Thyroid gland (tissue), 4 donors: ENCODE measurements at regions not wholly inside any gene's neighbourhood (a gene's known extent, or its start where the extent isn't known, plus 50 kb on each side); places are given as distances from the start of the nearest gene placed in this dataset.

ENCODE experiments used
- CTCF ChIP-seq, 6 experiments: fragments of 200-600 bp in 3 of 6; fragments of 450-650 bp in 3 of 6; sonication (generic) in 3 of 6; IDR thresholded peaks; one replicate each; pipeline ENCODE4 v1.5.1; 2016 to 2019; ENCODE audit warnings: antibody characterized with exemption in 6 of 6, mild to moderate bottlenecking in 2 of 6, inconsistent platforms in 1 of 6, moderate library complexity in 1 of 6
- POLR2A ChIP-seq, 2 donors: fragments of 450-650 bp; IDR thresholded peaks; one replicate each; pipeline ENCODE4 v1.6.1; 2017; ENCODE audit warnings: antibody characterized with exemption in 2 of 2, mild to moderate bottlenecking in 2 of 2, moderate library complexity in 1 of 2

GRCh38 chr3:67856718-67857117, 202.3 kb upstream of the SUCLG2 start:
- TF ChIP-seq POLR2A (IDR thresholded peaks at IDR 0.05) (no peak), CTCF (IDR thresholded peaks at IDR 0.05) (no peak)
